CD4-positive, alpha-beta T cell treated with Interleukin-1 beta for 1 hour (primary cell): ENCODE measurements at regions not wholly inside any gene's neighbourhood (a gene's known extent, or its start where the extent isn't known, plus 50 kb on each side); places are given as distances from the start of the nearest gene placed in this dataset.
A peak's percentile ranks its signal among the peaks of the same experiment; 100 is the strongest.

Experiments used
- DNase-seq, 2 donors: peaks; one replicate each; pipeline ENCODE4 v3.0.0-alpha.2; 2020 to 2022

GRCh38 chr15:70293591-70294470, 196.1 kb upstream of the TLE3 start:
- no peak for DNase-seq

DNA sequence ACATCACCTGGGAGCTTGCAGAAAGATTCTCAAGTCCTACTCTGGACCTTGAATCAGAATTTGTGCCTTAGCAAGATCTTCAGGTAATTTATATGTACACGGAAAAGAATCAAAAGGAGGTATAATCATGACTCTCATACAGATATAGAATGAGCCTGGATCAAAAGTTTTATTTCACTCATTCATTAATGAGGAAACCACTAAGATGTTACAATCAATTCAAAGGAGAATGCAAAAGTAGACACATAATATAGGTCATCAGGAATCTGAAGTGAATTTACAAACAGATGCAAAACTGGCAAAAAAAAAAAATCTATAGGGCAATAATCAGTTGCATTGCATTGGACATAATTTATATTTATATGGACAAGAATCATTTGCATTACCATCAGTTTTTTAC, 195.4 kb upstream of the TLE3 start:
- DNase-seq: no peak

DNA sequence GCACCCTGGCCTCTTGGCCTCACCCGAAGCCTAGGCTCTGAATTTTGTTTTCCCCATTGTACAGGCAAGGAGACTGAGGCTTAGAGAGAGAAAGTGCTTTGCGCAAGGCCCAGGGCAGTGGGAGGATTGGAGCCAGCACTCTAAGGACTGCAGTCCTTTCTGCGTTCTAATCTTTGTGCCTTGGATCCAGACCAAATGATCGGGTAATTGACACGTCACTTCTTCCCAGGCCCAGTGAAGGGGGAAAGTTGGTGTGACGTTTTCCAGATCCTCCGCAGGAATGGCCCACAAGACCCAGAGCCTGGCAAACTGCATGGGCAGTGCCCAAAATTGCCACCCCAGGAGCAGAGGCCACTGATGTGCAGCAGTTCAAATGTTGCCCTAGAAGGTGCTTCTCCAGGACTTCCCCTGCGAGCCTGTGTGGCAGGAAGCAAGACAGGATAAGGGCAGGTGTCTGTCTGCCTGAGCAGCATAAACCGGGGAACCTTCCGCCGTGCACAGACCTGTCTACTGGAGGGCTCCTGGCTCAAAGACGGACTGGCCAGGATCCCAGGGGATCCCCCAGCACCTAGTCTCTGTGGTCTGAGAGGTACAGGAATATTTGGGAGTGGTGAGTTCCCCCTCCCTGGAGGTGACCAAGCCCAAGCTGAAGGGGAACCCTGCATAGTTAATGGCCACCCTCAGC, 194.5 kb upstream of the TLE3 start:
- DNase-seq: no peak

- no peak for DNase-seq
Measured at GRCh38 chr15:70291305-70292075, 193.8 kb upstream of the TLE3 start.

DNA sequence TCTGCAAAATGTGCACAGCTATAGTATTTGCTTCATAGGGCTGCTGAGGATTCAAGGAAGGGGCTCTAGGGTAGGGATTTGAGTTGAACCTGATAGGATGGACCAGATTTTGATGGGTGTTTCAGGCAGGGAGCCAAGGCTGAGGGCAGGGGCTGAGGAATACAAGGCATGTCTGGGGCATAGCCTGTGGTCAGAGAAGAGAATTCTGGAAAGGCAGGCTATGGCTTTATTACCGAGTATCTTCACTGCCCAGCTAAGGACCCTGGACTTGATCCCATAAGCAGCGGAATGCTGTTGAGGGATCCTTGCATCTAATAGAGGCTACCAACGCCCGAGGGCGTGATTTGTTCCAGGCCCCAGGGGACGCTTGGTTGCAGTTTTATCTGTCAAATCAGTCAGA, 193.0 kb upstream of the TLE3 start:
- no peak for DNase-seq

GRCh38 chr15:70289191-70289955, 191.7 kb upstream of the TLE3 start:
- no peak for DNase-seq

GRCh38 chr15:70286113-70286806, 188.5 kb upstream of the TLE3 start:
- no peak for DNase-seq

DNA sequence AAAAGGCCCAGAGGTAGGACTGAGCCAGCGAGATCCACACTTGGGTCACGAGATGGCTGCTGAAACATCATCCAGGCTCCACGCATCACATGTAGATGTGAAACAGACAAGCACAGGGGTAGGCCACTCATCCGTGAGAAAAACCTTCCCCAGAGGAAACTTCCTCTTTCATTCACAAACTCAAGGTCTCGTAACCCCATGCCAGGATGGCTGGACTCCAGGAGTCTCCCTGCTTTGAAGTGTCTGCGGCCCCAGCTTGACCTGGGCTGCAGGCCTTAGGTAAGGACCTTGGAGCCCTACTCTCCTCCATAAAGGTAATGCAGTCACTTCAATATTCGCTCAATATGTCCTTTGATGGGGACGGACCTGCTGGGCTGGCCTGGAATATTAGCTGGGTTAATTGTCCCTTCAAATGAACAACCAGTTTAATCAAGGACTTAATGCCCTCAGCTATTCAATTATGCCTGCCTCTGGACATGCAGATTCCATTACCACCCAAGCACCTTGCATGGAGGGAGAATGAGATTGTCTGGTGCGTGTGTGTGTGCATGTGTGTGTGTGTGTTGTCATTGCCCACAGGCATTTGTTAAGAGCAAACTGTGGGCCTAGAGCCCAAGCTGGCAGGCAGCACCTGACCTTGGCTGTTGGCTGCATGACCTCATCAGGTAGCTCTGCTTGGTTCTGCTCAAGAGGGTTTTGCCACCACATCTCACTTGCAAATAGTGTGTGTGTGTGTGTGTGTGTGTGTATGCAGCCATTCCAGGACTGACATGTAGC, 186.9 kb upstream of the TLE3 start:
- DNase-seq: peak in 1 of 2 donors; percentile 33

DNA sequence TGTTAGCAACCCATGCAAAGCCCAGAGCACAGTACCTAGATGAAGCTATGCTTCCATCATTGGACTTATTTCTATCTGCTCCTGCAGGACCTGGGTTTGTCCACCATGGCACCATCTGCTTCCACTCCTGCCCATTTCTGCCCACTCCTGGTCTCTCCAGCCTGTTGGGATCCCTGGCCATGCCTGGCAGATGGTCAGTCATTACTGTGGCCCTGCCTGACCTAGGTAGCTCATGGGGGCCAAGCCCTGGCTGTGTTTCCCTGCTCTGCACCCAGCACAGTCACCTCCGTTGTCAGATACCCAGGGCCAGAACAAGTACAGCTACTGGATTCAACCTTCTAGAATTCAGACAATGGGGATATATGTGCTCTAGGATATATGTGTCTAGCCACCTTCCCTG, 185.8 kb upstream of the TLE3 start:
- DNase-seq: no peak

DNA sequence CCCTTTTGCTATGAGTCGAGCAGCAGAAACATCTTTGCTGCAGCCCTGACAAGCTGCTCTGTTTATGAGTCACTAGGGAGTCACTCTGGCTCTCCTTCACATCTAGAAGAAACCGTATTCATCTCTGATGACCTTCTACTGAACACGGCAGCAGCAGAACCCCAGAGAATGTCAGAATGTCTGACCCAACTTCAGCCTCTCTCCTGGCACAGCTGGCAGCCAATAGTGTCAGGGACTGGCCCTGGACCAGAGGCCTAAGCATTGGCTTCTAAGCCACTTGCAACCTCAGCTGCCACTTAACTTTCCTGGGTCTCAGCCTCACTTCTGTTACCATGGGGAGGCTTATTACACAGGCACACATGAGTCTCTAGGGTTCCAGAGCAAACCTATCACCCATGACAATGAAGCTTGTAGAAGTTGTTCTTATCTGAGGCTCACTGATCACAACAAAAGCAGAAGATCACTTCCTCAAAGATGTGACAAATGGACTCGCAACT, 184.1 kb upstream of the TLE3 start:
- no peak for DNase-seq

GRCh38 chr15:70281261-70281810, 183.6 kb upstream of the TLE3 start:
- DNase-seq: no peak

DNA sequence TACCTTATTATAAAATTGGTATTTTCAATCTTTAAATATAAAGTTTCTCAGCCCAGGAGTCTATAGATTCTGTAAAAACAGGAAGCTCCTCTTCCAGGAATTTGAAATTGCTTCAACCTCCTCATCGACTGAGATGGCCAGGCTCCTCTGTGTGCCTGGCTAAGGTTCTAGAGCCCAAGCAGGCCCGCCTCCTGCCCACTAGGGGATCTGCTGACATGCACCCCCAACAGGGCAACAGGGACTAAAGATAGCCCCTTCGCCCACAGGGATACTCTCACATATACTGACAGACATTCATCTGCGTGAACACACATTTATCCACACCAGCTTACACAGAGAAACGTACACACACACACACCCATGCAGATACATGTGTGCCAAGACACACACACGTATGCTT, 183.1 kb upstream of the TLE3 start:
- DNase-seq: no peak

GRCh38 chr15:70279096-70279495, 181.4 kb upstream of the TLE3 start:
- DNase-seq: no peak

GRCh38 chr15:70278644-70279043, 180.9 kb upstream of the TLE3 start:
- no peak for DNase-seq

GRCh38 chr15:70277556-70277955, 179.8 kb upstream of the TLE3 start:
- DNase-seq: no peak

DNA sequence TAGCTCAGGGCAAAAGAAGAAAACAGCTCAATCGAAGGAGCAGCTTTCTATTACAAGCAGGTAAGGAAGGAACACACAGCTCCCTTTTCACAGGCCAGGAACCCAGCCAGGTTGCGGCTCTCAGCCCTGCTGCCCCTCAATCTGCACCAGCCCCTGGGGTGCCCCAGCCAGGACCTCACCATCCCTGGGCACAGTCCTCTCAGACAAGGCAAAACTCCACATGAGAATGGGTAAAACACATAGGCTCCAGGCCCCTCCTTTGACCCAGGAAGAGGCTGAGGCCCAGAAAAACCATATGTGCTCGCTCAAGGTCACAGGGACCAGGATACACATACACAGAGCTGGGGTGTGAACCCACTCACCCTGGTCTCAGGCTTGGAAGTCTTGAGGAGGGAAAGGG, 178.7 kb upstream of the TLE3 start:
- DNase-seq: no peak

- DNase-seq: no peak
Measured at GRCh38 chr15:70275461-70276138, 177.9 kb upstream of the TLE3 start.

DNA sequence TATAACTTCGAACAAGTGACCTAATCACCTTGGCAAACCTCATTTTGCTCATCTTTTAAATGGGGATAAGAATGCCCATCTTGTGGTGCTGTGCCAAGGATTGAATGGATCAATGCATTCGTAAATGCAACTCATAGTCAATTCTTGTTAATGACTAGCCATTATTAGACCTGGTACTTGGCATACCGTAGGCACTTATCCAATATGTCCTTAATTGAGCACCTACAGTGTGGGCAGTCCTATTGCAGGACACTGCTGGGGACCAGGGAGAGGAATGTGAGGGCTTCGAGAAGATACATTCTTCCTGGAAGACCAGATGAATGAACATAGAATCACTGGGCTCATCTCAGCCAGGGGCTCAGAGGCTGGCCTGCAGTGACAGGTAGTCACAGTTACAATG, 177.2 kb upstream of the TLE3 start:
- no peak for DNase-seq

GRCh38 chr15:70274255-70274880, 176.7 kb upstream of the TLE3 start:
- DNase-seq: no peak

GRCh38 chr15:70273808-70274207, 176.1 kb upstream of the TLE3 start:
- DNase-seq: no peak
